GM18870 (cell line): ENCODE measurements at regions not wholly inside any gene's neighbourhood (a gene's known extent, or its start where the extent isn't known, plus 50 kb on each side); places are given as distances from the start of the nearest gene placed in this dataset.
"Not testable (repeated sequence)": the region's sequence is repeated elsewhere in the genome, so short reads cannot be mapped to it uniquely, and the experiment has no call there.

Source experiments
- ATAC-seq: cut with Tn5 transposase; IDR thresholded peaks from one replicate; pipeline ENCODE4 v1.9.1; 2021; ENCODE audit warnings: moderate library complexity; ENCODE audit not compliant: unreplicated experiment

- no peak for ATAC-seq
These were observed 1006.2 kb upstream of the CITED2 start for GRCh38 chr6:140380427-140381218.

GRCh38 chr6:140379919-140380318 lies 1005.5 kb upstream of the CITED2 start:
- ATAC-seq = no peak

DNA sequence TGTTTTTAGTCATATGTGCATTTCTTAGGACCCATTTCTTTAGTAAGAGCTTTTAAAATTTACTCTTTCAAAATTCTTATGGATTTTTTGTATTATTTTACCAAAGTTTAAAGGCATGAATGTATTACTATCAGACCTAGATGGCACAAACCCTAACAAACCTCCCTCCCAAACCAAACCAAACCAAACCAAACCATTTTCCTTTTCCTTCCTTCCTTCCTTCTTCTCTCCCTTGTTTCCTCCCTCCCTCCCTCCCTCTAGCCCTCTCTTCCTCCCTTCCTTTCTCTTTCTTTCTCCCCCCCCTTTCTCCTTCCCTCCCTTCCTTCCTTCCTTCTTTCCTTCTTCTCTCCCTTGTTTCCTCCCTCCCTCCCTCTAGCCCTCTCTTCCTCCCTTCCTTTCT lies 1001.8 kb upstream of the CITED2 start:
- ATAC-seq = no peak

DNA sequence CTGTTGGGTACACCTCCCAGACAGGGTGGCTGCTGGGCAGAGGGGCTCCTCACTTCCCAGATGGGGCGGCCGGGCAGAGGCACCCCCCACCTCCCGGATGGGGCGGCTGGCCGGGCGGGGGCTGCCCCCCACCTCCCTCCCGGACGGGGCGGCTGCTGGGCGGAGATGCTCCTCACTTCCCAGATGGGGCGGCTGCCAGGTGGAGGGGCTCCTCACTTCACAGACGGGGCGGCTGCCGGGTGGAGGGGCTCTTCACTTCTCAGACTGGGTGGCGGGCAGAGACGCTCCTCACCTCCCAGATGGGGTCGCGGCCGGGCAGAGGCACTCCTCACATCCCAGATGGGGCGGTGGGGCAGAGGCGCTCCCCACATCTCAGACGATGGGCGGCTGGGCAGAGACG lies 999.3 kb upstream of the CITED2 start:
- ATAC-seq = not testable (repeated sequence)

- ATAC-seq = no peak
These were observed 997.6 kb upstream of the CITED2 start for GRCh38 chr6:140372064-140372463.

DNA sequence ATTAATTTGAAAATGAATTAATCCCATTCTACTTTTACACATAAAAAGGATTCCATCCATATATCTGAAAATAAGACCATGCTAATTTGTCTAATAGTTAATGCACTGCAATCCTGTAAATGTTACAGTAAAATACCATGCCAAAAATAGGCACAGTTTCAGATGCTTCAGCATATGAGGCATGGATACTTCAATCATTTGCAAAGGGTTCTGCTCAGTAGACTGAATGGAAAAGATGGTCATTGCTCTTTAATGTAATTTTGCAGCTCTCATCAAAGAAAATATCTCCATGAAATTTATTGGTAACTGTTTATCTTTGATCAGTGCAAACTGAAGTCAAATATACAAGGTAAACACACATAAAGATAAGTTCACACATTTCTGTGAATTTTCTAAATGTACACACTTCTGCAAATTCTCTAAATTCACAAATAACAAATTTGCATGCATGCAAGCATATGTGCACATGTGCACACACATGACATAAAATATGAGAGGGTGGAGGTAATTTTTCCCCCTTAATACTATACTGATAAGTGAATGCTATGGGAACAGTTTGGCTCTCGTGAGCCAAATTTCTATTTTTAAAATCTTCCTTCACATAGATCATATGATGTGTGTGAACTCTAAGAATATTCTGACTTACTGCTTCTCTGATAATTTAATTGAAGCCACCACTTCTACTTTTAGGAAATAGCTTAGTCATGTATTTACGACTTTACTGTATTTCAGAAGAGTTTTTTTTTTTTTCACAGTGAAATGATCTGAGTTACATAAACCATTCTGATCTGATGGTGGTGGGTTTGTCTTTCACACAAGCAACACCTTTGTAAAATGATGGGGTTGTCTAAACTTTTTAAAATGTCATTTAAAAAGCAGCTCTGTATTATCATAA lies 996.8 kb upstream of the CITED2 start:
- no peak for ATAC-seq

DNA sequence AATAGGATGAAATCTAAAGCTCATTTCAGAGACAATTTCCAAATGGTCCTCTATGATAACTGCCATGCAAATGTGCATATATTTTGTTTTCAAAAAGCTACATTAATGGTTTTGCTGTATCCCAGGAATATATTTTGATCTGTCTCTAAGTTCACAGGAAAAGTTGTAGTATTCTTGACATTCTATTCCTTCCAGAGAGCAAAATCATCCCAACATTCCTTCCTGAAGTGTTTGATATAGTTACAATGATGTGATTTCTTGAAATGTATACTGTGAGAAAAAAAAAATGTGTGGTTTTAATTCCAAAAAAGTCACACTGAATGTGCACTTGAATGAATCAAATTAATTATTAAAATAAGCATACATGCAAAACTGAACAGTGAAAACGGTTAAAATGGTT lies 996.0 kb upstream of the CITED2 start:
- no peak for ATAC-seq

DNA sequence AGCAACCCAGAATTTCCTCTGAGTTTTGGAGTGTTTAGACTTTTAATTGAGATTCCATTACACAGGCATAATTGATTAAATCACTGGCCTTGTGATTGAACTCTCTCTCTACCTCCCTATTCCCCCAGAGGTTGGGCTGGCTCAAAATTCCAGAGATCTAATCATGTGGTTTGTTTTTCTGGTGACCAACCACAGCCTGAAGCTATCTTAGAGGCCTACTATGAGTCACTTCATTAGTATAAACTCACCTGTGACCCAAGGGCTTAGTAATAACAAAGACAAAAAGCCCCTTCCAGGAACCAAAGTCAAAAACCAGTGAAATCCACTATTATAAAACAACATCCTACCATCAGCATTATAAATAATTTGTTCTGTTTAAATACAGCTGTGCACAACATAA lies 992.5 kb upstream of the CITED2 start:
- ATAC-seq = no peak

GRCh38 chr6:140364916-140365315 lies 990.5 kb upstream of the CITED2 start:
- ATAC-seq = no peak

GRCh38 chr6:140360651-140361050 lies 986.2 kb upstream of the CITED2 start:
- ATAC-seq = no peak

- ATAC-seq = no peak
These were observed 981.0 kb upstream of the CITED2 start for GRCh38 chr6:140355476-140355875.

DNA sequence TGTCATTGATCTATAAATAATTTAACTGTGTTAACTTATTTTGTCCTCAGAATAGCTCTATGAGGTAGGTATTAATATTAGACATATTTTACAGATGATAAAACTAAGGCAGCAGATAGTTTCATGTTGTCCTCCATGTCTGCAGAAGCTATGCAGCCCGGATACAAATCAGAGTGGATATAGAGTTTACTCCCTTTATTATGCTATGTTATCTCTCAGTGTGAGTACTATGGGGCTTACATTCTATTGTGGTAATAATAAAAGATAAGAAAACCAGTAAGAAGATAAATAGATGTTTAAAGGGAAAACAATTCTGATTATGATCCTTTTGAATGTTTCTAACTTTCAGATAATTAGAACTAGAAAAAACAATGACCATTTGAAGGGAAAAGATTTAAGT lies 979.8 kb upstream of the CITED2 start:
- ATAC-seq = no peak

- no peak for ATAC-seq
These were observed 979.1 kb upstream of the CITED2 start for GRCh38 chr6:140353536-140353935.

DNA sequence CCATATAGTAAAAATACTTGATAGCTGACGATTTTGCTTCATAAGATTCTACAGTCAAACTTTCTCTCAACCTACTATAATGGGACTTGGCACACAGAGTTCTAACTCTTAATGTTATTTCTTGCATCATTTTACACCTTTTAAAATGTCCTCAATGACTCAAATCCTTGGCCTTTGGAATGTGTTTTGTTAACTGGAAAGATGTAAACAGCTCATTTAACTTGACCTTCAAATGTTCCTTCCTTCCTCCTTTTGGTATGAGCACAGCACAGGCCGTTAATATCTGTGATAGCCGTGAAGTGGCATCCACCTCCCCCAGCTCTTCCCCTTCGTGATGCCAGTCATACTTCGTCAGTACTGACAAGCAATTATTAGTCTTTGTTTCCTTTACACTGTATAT lies 972.0 kb upstream of the CITED2 start:
- ATAC-seq = no peak

DNA sequence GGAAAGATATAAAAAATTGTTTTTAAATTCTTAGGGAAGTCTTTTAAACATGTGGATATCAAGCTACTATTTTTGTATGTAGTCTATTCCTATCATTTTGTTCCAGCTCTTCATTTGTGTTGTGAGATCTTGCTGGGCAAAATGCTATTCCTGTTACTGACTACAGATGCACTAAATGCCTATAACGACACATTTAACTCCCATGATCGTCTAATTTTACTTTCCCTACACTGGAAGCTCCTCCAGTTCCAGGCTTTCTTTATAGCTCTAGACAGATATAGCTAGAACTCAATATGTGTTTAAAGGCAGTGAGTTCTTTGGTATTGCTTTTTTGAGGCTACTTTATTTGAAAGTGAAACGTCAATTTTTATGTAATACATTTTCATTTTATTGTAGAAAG lies 971.5 kb upstream of the CITED2 start:
- no peak for ATAC-seq

DNA sequence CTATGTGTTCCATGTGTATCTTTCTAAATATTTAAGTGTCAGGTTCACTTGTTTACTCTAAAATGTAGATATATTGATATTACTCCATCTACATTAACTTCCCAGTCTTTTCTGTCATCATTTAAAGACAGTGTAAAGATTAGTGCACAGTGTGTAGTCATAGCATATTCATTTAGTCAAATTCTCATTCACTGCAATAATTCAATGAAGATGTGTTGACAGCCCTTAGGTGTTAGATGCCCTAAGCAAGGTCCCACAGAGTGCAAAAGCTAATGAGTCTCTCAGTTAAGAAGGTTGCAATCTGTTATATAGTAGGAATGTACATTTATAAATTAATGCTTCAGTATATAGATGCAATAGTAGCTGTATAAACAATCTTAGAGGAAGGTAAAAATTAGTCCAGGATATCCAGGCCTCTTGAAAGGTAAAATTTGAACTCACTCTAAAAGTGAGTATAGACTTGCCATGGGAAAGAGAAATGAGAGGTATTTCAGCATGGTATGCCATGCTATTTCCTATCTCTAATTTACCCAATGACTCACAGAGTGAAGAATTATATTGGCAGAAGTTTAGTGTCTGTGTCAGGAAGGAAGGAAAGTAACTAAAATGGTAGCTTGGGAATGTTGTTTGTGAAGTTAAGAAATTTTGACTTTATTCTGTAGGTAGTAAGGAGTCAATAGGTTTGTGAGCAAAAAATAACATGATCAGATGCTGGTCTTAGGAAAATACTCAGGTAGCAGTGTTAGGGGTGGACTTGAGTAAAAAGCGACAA lies 969.9 kb upstream of the CITED2 start:
- no peak for ATAC-seq

GRCh38 chr6:140343128-140343527 lies 968.7 kb upstream of the CITED2 start:
- ATAC-seq = no peak

DNA sequence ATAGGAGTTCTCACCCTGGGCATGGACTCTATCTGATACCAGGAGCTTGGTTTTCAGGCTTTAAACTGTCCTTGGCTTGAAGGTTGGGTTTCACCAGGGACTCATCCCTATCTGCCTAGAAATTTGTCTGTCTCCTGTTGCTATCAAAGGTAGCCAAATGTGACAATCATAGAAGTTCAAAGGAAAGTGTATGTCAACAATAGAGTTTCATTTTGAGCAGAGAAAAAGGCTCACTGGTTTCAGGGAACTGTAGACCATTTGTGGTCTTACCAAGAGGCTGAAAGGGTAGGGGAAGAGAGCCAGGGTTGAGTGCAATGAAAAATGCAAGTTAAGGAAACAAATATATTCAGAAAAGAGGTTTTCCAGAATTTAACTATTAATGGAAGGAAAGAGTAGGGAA lies 966.8 kb upstream of the CITED2 start:
- ATAC-seq = no peak

GRCh38 chr6:140340795-140341194 lies 966.3 kb upstream of the CITED2 start:
- no peak for ATAC-seq

- ATAC-seq = not testable (repeated sequence)
These were observed 964.6 kb upstream of the CITED2 start for GRCh38 chr6:140339084-140339483.

- ATAC-seq = no peak
These were observed 947.4 kb upstream of the CITED2 start for GRCh38 chr6:140321891-140322290.
